Smooth muscle cell (in vitro differentiated cells): ENCODE measurements at regions not wholly inside any gene's neighbourhood (a gene's known extent, or its start where the extent isn't known, plus 50 kb on each side); places are given as distances from the start of the nearest gene placed in this dataset.

Experiments
- DNase-seq: peaks from one replicate; lab custom pipeline; 2025; ENCODE audit not compliant: unreplicated experiment; lab: John Stamatoyannopoulos, UW
- H2AFZ ChIP-seq: fragments of 200-600 bp; sonication (generic); 2 replicates; pipeline ENCODE4 v1.6.0; 2016; ENCODE audit warnings: antibody characterized with exemption, low read depth, mild to moderate bottlenecking
- H3F3A ChIP-seq: fragments of 200-600 bp; sonication (generic); 2 replicates; pipeline ENCODE4 v1.6.0; 2017; ENCODE audit warnings: antibody characterized with exemption, low read depth
- H3K27ac ChIP-seq: fragments of 200-600 bp; sonication (generic); 2 replicates; pipeline ENCODE4 v1.5.1; 2016; ENCODE audit warnings: low read depth, mild to moderate bottlenecking
- H3K27me3 ChIP-seq: fragments of 200-600 bp; sonication (generic); 2 replicates; pipeline ENCODE4 v1.6.1; 2016; ENCODE audit warnings: low read depth, mild to moderate bottlenecking
- H3K36me3 ChIP-seq: fragments of 200-600 bp; sonication (generic); 2 replicates; pipeline ENCODE4 v1.5.1; 2016; ENCODE audit warnings: low read depth
- H3K4me1 ChIP-seq: fragments of 200-600 bp; sonication (generic); 2 replicates; pipeline ENCODE4 v1.5.1; 2016; ENCODE audit warnings: low read depth
- H3K4me2 ChIP-seq: fragments of 200-600 bp; sonication (generic); 2 replicates; pipeline ENCODE4 v1.6.0; 2016; ENCODE audit warnings: mild to moderate bottlenecking
- H3K4me3 ChIP-seq: fragments of 200-600 bp; sonication (generic); 2 replicates; pipeline ENCODE4 v1.5.1; 2016; ENCODE audit warnings: mild to moderate bottlenecking
- H3K79me2 ChIP-seq: fragments of 200-600 bp; sonication (generic); 2 replicates; pipeline ENCODE4 v1.6.0; 2016; ENCODE audit warnings: low read depth, mild to moderate bottlenecking
- H3K9ac ChIP-seq: fragments of 200-600 bp; sonication (generic); 2 replicates; pipeline ENCODE4 v1.6.0; 2016; ENCODE audit warnings: low read depth
- H3K9me3 ChIP-seq: fragments of 200-600 bp; sonication (generic); replicated peaks from 2 replicates; pipeline ENCODE4 v1.5.1; 2016; ENCODE audit warnings: low read depth
- H4K20me1 ChIP-seq: fragments of 200-600 bp; sonication (generic); 2 replicates; pipeline ENCODE4 v1.6.0; 2016; ENCODE audit warnings: low read depth
- WGBS: methylation state at CpG from one replicate; pipeline ENCODE4 v1.1.7; 2016; ENCODE audit warnings: low lambda C conversion rate; 5-methylcytosine and 5-hydroxymethylcytosine counted together
- TF ChIP-seq, protein P1 (sequence below): fragments of 200-600 bp; sonication (generic); IDR thresholded peaks from 2 replicates; pipeline ENCODE4 v1.5.1; 2017; ENCODE audit warnings: borderline replicate concordance, mild to moderate bottlenecking, antibody characterized with exemption; ENCODE audit not compliant: insufficient read depth, poor library complexity, severe bottlenecking

DNA sequence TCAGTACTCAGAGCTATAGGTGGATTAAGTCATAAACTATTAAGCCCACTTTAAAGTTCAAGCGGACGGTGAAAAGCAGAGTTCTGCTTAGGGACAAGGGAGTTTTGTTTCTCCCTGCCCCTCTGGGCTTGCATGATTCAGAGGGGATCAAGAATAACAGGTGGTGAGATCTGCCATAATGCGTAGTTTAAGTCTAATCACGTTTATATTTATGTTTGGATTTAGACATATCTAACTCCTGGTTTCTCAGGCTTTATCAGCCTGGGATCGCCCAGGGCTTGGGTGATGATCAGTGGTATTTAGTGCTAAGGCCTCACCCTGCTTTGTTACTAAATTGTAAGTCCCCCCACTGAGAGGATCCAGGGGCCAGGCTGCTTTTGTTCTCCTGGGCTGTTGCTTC is 335.4 kb upstream of the NRP1 start:
- no peak overlapping the region for H3K4me3 ChIP-seq
- 74% methylated on average over 5 of the region's 5 CpGs for WGBS
- no peaks in the 10 kb centered on the region for H3K9me3 ChIP-seq
- H3K4me1 ChIP-seq: no peaks in the 10 kb centered on the region
- H3K27me3 ChIP-seq: no peaks in the 10 kb centered on the region
- no peaks in the 10 kb centered on the region for H3K79me2 ChIP-seq
- no peaks in the 10 kb centered on the region for H3K36me3 ChIP-seq
- no peaks in the 10 kb centered on the region for H4K20me1 ChIP-seq
- H2AFZ ChIP-seq: no peak overlapping the region
- no peak overlapping the region for H3K27ac ChIP-seq
- H3K4me2 ChIP-seq: no peak overlapping the region
- no peak for DNase-seq
- TF ChIP-seq, protein P1, sequence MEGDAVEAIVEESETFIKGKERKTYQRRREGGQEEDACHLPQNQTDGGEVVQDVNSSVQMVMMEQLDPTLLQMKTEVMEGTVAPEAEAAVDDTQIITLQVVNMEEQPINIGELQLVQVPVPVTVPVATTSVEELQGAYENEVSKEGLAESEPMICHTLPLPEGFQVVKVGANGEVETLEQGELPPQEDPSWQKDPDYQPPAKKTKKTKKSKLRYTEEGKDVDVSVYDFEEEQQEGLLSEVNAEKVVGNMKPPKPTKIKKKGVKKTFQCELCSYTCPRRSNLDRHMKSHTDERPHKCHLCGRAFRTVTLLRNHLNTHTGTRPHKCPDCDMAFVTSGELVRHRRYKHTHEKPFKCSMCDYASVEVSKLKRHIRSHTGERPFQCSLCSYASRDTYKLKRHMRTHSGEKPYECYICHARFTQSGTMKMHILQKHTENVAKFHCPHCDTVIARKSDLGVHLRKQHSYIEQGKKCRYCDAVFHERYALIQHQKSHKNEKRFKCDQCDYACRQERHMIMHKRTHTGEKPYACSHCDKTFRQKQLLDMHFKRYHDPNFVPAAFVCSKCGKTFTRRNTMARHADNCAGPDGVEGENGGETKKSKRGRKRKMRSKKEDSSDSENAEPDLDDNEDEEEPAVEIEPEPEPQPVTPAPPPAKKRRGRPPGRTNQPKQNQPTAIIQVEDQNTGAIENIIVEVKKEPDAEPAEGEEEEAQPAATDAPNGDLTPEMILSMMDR: no peak
- no peak overlapping the region for H3K9ac ChIP-seq
- no peaks in the 10 kb centered on the region for H3F3A ChIP-seq

DNA sequence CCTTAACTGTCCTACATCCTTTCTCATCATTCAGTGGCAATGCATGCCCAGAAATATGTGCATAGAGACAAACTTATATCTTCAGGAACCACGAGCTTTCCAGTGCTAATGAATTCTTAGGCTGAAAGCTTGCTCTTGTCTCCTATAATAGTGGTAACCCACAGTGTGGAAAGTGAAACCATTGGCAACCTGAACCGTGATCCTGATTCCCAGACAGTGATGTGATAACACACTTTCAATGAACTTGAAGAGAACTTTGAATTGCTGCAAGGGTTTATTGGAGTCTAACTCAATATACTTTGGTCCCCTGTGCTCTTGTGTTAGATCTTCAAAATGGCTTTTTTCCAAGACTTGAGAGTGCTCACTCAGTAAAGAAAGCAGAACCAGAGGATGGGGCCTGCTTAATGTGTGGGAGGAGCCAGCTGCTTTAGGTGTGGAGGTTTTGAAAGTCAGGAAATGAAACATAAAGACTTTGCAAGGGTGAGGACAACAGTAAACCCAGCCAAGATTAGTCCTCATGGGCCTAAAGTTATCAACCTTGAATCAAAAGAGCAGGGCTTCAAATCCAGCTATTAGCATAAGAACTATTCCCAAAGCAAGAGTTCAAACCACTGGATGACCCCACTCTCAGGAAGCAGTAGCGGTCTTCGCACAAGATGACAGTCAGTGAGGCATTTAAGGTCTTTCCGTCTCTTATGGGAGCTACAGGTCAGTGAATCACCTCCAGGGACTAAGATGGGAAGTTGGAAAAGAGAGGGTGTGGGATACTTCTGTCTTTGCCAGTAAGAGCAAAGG is 332.4 kb upstream of the NRP1 start:
- Histone ChIP-seq H3K4me3 (no peak overlapping the region), H3K9me3 (no peaks in the 10 kb centered on the region), H3K27me3 (no peaks in the 10 kb centered on the region), H2AFZ (no peak overlapping the region), H3K9ac (no peak overlapping the region), H3K79me2 (no peaks in the 10 kb centered on the region), H3K4me2 (no peak overlapping the region), H4K20me1 (no peaks in the 10 kb centered on the region), H3F3A (no peaks in the 10 kb centered on the region), H3K4me1 (no peaks in the 10 kb centered on the region), H3K27ac (no peak overlapping the region), H3K36me3 (no peaks in the 10 kb centered on the region)
- TF ChIP-seq, protein P1: no peak
- 94% methylated on average over 5 of the region's 5 CpGs for WGBS
- DNase-seq: no peak

DNA sequence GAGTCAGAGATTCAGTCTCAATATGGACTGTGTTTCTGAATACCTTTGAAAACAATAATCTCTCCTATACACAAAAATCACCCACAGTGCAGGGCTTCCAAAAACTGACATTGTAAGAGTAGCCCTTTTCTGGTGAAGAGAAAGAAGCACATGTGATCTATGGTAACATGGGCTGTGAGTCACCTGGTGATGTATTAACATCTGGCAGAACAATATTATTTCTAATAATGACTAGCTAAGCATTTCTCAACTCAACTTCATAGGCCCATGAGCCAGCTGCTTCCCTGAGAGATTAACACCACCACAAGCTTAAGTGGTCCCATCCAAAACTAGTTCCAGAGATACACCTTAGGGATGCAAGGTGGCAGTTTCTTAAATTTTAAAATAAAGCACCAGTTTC is 331.0 kb upstream of the NRP1 start:
- H3K27ac ChIP-seq: no peak overlapping the region
- H3F3A ChIP-seq: no peaks in the 10 kb centered on the region
- H3K9ac ChIP-seq: no peak overlapping the region
- H3K36me3 ChIP-seq: no peaks in the 10 kb centered on the region
- no peak overlapping the region for H3K4me2 ChIP-seq
- H3K27me3 ChIP-seq: no peaks in the 10 kb centered on the region
- TF ChIP-seq, protein P1: no peak
- H3K79me2 ChIP-seq: no peaks in the 10 kb centered on the region
- DNase-seq: no peak
- no peak overlapping the region for H2AFZ ChIP-seq
- H3K9me3 ChIP-seq: no peaks in the 10 kb centered on the region
- no peak overlapping the region for H3K4me3 ChIP-seq
- H4K20me1 ChIP-seq: no peaks in the 10 kb centered on the region
- no peaks in the 10 kb centered on the region for H3K4me1 ChIP-seq

DNA sequence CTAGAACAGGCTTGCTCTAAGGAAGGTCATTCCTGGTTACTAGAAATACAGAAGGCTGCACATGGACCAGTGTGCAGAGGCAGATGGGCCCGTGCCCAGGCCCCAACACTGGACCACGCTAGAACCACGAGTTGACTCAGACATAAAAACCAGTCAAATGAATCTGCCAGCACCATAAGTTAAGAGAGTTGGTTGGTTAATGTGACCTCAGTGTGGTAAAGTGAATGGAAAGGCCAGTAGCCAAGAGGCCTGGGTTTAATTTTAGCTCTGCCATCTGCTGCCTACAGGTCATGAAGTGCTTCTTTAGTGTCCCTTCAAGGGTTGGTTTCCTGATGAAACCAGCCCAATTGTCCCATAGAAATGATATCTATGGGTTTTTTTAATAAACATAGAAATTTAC is 329.6 kb upstream of the NRP1 start:
- Histone ChIP-seq H3K79me2 (no peaks in the 10 kb centered on the region), H3K4me3 (no peak overlapping the region), H3F3A (no peaks in the 10 kb centered on the region), H4K20me1 (no peaks in the 10 kb centered on the region), H3K27me3 (no peaks in the 10 kb centered on the region), H3K27ac (no peak overlapping the region), H3K4me1 (no peaks in the 10 kb centered on the region), H3K4me2 (no peak overlapping the region), H3K9ac (no peak overlapping the region), H2AFZ (no peak overlapping the region), H3K36me3 (no peaks in the 10 kb centered on the region), H3K9me3 (no peaks in the 10 kb centered on the region)
- 95% methylated on average over 3 of the region's 3 CpGs for WGBS
- DNase-seq: no peak
- TF ChIP-seq, protein P1: no peak
